ENCODE measurements at regions not wholly inside any gene's neighbourhood (a gene's known extent, or its start where the extent isn't known, plus 50 kb on each side); places are given as distances from the start of the nearest gene placed in this dataset.

GRCh38 chr9:75593920-75594319, 296.6 kb upstream of the PCSK5 start:
- Histone ChIP-seq H3K23ac (ENCODE audit: low read depth, low read length) (no peak overlapping the region), H3K27me3 (ENCODE audit: control insufficient read depth, insufficient read depth, low read length) (no peaks in the 10 kb centered on the region), H3K4me1 (ENCODE audit: control insufficient read depth, insufficient read depth, low read length) (no peaks in the 10 kb centered on the region), H3K9me3 (ENCODE audit: control insufficient read depth, insufficient read depth, low read length) (no peaks in the 10 kb centered on the region), H3K9me1 (ENCODE audit: insufficient read depth, low read length) (no peaks in the 10 kb centered on the region), H3K56ac (ENCODE audit: extremely low read depth, insufficient read depth, low read length) (no peak overlapping the region), H2BK5ac (ENCODE audit: low read depth, low read length, poor library complexity, severe bottlenecking) (no peak overlapping the region), H2AFZ (replicated peaks; ENCODE audit: low read length, poor library complexity) (no peak overlapping the region), H4K20me1 (ENCODE audit: insufficient read depth, low read length) (no peaks in the 10 kb centered on the region), H3K4me2 (ENCODE audit: low read depth, low read length) (no peak overlapping the region), H2BK20ac (ENCODE audit: low read depth, low read length) (no peak overlapping the region), H3K36me3 (ENCODE audit: control insufficient read depth, insufficient read depth, low read length) (no peaks in the 10 kb centered on the region), H2AK5ac (ENCODE audit: low read depth, low read length) (no peak overlapping the region), H3K27ac (ENCODE audit: insufficient read depth, low read length) (no peak overlapping the region), H4K91ac (ENCODE audit: insufficient read depth, low read depth, low read length) (no peak overlapping the region), H3K9ac (ENCODE audit: low read depth, low read length) (no peak overlapping the region), H4K8ac (ENCODE audit: low read depth in 2 of 2, low read length in 2 of 2) (no peak overlapping the region), H4K5ac (ENCODE audit: low read depth, low read length) (no peak overlapping the region), H3K79me1 (ENCODE audit: low read depth in 1 of 2, low read length in 2 of 2) (no peaks in the 10 kb centered on the region), H2AK9ac (replicated peaks; ENCODE audit: low read depth, low read length, poor library complexity) (no peak overlapping the region), H3K14ac (replicated peaks; ENCODE audit: low read depth, low read length) (no peak overlapping the region), H3K18ac (ENCODE audit: low read depth, low read length) (no peak overlapping the region), H3K4me3 (ENCODE audit: insufficient read depth, low read depth, low read length) (no peak overlapping the region), H3K4ac (ENCODE audit: low read depth, low read length) (no peak overlapping the region), H2BK15ac (ENCODE audit: low read depth, low read length) (no peak overlapping the region), H2BK120ac (ENCODE audit: low read depth, low read length) (no peak overlapping the region)
- POLR2A ChIA-PET (ENCODE audit: unreplicated experiment), result no interaction called here
- CTCF ChIA-PET, result no interaction called here
- no TSS peak for BruUV-seq (replicated peaks)
- dilution Hi-C loops (cut with HindIII; ENCODE audit: low sequenced_read_pairs, unreplicated experiment) (no loop called here), intact Hi-C loops (cut with micrococcal nuclease) (no loop called here), in situ Hi-C loops (cut with MboI; ENCODE audit: low sequenced_read_pairs) (no loop called here)
- ATAC-seq (ENCODE audit: low read depth), result no peak
- no peak for DNase-seq
- TF ChIP-seq, protein P1, sequence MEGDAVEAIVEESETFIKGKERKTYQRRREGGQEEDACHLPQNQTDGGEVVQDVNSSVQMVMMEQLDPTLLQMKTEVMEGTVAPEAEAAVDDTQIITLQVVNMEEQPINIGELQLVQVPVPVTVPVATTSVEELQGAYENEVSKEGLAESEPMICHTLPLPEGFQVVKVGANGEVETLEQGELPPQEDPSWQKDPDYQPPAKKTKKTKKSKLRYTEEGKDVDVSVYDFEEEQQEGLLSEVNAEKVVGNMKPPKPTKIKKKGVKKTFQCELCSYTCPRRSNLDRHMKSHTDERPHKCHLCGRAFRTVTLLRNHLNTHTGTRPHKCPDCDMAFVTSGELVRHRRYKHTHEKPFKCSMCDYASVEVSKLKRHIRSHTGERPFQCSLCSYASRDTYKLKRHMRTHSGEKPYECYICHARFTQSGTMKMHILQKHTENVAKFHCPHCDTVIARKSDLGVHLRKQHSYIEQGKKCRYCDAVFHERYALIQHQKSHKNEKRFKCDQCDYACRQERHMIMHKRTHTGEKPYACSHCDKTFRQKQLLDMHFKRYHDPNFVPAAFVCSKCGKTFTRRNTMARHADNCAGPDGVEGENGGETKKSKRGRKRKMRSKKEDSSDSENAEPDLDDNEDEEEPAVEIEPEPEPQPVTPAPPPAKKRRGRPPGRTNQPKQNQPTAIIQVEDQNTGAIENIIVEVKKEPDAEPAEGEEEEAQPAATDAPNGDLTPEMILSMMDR (conservative IDR thresholded peaks at IDR 0.05; ENCODE audit: low read depth, low read length), result no peak
- TF ChIP-seq CEBPB (IDR thresholded peaks at IDR 0.05; ENCODE audit: low read depth, low read length), result no peak
- no peak for TF ChIP-seq MXI1 (IDR thresholded peaks at IDR 0.05; ENCODE audit: borderline replicate concordance, low read depth, low read length)
- no peak for TF ChIP-seq SMC3 (IDR thresholded peaks at IDR 0.05; ENCODE audit: low read depth, low read length)
- TF ChIP-seq NFE2L2 (IDR thresholded peaks at IDR 0.05; ENCODE audit: low read depth, low read length), result no peak
- TF ChIP-seq MAZ (IDR thresholded peaks at IDR 0.05; ENCODE audit: borderline replicate concordance, low read depth, low read length), result no peak
